NK-92 treated with Interleukin-12 subunit alpha and Interleukin-12 subunit beta, amount 100 ng/mL, for 24 hours (cell line): ENCODE measurements at regions not wholly inside any gene's neighbourhood (a gene's known extent, or its start where the extent isn't known, plus 50 kb on each side); places are given as distances from the start of the nearest gene placed in this dataset.
"Not testable (repeated sequence)": the region's sequence is repeated elsewhere in the genome, so short reads cannot be mapped to it uniquely, and the experiment has no call there.

Source experiments
- DNase-seq: peaks from one replicate; lab custom pipeline; 2025; lab: John Stamatoyannopoulos, UW

DNA sequence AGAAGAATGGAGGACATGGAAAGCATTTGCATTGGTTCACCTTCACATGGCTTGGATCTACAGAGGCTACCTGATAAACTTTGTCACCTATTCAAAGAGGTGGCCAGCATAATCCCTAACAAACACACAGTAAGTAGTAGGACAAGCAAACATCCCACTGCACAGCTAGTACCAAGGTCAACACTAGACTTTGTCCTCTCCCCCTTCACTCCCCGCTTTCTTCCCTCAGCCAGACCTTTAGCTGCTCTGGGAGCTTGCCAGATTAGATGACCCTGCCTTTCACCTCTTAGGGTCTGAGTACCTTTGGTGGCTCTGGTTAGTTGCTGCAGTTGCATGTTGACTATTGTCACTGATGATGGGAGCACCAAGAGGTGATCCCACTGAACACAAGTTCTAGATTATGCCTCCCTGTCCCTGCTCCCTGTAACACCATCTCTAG lies 211.3 kb downstream of the CCDC74A start:
- not testable (repeated sequence) for DNase-seq

DNA sequence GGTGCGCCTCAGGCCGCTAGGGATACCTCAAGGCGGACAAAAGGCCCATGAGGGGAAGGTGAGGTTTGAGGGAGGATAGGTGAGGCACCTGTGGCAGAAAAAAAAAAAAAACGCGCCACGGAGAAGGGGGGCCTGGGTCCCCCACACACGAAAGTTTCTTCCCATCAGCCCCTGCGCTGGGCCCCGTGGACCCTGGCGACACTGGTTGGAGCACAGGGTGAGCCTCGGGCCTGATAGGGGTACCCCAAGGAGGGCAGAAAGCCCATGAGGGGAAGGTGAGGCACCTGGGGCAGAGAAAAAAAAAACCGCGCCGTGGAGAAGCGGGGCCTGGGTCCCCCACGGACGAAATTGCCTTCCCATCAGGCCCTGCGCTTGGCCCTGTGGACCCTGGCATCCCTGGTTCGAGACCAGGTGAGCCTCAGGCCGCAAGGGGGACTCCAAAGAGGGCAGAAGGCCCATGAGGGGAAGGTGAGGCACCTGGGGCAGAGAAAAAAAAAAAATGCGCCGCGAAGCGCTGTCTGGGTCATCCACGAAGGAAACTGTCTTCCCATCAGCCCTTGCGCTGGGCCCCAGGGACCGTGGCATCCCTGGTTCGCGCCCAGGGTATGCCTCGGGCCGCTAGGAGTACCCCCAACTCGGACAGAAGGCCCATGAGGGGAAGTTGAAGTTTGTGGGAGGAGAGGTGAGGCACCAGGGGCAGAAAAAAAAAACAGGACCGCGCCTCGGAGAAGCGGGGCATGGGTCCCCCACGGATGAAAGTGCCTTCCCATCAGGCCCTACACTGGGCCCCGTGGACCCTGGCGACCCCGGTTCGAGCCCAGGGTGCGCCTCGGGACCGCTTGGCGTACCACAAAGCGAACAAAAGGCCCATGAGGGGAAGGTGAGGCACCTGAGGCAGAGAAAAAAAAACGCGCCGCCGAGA lies 226.2 kb downstream of the CCDC74A start:
- no peak for DNase-seq

GRCh38 chr2:131754929-131755720 lies 227.4 kb downstream of the CCDC74A start:
- no peak for DNase-seq

- DNase-seq, result no peak
These were observed 228.6 kb downstream of the CCDC74A start for GRCh38 chr2:131756141-131756907.

- not testable (repeated sequence) for DNase-seq
These were observed 231.3 kb downstream of the CCDC74A start for GRCh38 chr2:131758941-131759340.

- not testable (repeated sequence) for DNase-seq
These were observed 247.4 kb downstream of the CCDC74A start for GRCh38 chr2:131774955-131775555.

- not testable (repeated sequence) for DNase-seq
These were observed 248.3 kb downstream of the CCDC74A start for GRCh38 chr2:131775903-131776506.

DNA sequence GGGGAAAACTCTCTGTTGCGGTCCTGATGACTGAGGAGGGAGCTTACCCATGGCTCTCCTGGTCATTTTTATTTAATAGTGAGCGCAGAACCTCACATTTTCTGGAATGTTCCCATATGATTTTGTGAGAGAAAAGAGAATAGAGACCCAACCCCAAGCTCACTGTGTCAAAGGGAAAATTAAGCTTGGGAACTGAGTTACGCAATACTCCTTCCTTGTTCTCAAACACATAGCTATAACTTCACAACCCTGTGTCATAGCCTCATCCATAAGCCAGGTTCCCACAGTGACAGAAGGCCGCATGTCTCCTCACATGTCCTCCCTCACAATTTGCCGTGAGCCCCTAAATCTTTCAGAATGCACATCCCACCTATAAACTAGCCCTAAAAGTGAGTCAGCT lies 252.8 kb downstream of the CCDC74A start:
- not testable (repeated sequence) for DNase-seq

DNA sequence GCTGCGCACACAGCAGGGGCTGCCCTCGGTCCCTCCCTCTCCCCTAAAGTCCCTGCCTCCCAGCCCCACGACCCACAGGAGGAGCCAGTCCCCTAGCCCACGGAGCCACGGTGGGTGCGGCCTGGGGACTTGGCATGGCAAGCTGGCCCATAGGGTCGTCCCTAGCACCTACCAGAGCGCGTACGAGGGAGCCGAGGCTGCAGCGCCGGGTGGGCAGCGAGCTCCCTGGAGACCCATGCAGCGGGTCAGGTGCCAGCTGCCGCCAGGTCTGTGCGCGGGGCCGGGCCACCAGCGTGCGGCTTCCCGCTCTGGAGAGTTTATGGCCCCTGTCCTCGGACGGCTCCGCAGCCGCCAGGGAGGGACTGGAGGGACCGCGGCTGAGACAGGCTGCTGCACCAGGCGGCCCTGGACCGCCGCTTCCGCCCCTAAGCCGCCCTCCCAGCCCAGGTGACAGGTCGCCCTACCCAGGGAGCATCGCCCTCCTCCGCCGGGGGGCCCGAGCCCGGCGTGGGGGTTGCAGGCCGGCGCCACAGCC lies 273.6 kb downstream of the CCDC74A start:
- DNase-seq, result no peak

DNA sequence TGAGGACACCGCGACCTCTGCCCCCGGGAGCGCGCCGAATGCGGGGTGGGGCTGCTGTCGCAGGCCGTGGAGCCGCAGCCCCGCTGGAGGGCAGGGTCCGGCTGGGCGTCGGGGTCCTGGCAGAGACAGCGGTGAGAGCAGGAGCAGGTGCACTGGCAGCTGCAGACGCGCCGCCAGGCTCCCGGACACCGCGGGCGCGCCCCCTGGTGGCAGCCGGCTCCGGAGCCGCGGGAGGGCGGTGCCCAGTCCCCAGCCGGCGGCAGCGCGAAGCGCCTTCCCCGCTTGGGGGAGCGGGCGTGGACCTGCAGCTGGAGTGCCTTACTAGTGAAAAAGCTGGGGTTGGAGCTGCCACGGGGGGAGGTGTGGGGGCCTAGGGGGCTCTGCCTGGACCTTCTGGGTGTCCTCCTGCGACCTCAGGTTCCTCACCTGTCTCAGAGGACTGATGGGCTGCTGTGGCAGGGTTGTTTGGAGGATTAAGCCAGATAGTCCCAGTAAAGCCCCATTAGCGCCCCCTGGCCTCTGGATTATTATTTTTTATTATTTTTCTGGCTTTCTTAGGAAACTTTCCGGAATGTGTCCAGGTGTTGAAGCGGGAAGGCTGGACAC lies 274.2 kb downstream of the CCDC74A start:
- not testable (repeated sequence) for DNase-seq

- not testable (repeated sequence) for DNase-seq
These were observed 274.7 kb downstream of the CCDC74A start for GRCh38 chr2:131802351-131802836.

DNA sequence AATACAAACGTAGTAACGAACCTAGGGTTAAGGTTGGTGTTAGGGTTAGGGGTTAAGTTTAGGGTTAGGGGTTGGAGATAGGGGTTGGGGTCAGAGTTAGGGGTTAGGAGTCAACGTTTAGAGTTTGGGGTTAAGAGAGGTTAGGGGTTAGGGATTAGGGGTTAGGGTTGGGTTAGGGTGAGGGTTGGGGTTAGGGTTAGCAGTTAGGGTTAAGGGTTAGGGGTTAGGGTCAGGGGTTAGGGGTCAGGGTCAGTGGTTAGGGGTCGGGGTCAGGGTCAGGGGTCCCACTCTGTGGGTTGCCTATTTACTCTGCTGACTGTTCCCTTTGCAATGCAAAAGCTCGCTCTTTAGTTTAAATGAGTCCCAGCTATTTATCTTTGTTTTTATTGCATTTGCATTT lies 275.5 kb downstream of the CCDC74A start:
- DNase-seq, result not testable (repeated sequence)

GRCh38 chr2:131812605-131813004 lies 284.9 kb downstream of the CCDC74A start:
- DNase-seq, result not testable (repeated sequence)

GRCh38 chr2:131813378-131813777 lies 285.7 kb downstream of the CCDC74A start:
- not testable (repeated sequence) for DNase-seq

- not testable (repeated sequence) for DNase-seq
These were observed 290.7 kb downstream of the CCDC74A start for GRCh38 chr2:131818267-131818973.

DNA sequence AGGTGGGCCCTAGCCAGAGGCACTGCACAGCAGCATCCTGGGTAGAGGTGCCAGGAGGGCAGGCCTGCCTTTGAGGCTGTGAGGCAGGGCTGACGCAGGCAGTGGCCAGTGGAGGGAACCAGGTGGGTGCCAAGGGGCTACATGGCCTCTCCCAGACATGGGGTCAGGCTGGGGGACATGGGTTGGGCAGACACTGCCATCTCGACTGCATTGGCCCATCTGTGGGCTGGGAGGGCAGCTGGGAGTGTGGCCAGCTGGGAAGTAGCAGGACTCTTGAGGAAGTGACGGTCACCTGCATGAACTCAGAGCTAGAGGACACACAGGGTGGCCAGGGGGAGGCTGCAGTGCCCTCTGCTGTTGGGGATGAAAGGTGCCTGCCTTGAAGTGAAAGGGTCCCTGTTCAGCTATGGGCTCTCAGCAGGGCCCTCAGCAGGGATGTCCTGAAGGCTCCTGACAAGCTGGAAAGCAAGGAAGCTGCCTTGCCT lies 294.6 kb downstream of the CCDC74A start:
- DNase-seq, result not testable (repeated sequence)

- not testable (repeated sequence) for DNase-seq
These were observed 295.4 kb downstream of the CCDC74A start for GRCh38 chr2:131823058-131823457.

DNA sequence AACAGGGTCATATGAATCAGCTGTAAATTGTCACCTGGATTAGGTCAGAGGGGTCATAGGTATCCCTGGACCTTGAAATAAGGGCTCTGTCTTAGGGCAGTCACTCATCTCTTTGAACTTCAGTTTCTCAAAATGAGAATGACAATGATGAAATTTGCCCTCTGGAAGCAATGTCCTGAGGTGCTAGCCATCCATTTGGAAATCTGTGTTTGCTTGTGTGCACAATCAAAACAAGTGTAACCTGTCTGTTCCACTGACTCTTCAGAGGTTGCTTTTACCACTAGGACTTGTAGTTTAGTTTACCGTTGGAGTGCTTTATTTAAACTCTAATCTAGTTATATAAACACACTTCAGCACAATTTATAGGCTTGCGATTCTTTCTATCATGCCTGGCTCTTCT lies 297.3 kb downstream of the CCDC74A start:
- not testable (repeated sequence) for DNase-seq

GRCh38 chr2:131827481-131828163 lies 299.9 kb downstream of the CCDC74A start:
- DNase-seq, result no peak
